B cell (primary cell): ENCODE measurements at regions not wholly inside any gene's neighbourhood (a gene's known extent, or its start where the extent isn't known, plus 50 kb on each side); places are given as distances from the start of the nearest gene placed in this dataset.
A peak's percentile ranks its signal among the peaks of the same experiment; 100 is the strongest.

ENCODE experiments used
- ATAC-seq: fragments of 200-7000 bp; cut with Tn5 transposase; one replicate; pipeline ENCODE4 v1.10.0; 2021; ENCODE audit warnings: low read depth, mild to moderate bottlenecking, moderate number of reproducible peaks, moderate library complexity
- CTCF ChIA-PET: fragments of 350-600 bp; sonication (Branson Sonifier 250); formaldehyde crosslinking; loops from one replicate; lab custom pipeline; 2021; ENCODE audit warnings: antibody characterized with exemption, inconsistent platforms; lab: Charles Lee
- POLR2A ChIA-PET: fragments of 350-600 bp; sonication (Branson Sonifier 250); formaldehyde crosslinking; loops from one replicate; lab custom pipeline; 2021; ENCODE audit warnings: antibody characterized with exemption; lab: Charles Lee
- DNase-seq: peaks from one replicate; pipeline ENCODE4 v3.0.0; 2013
- H2AFZ ChIP-seq: 2 replicates; pipeline ENCODE4 v1.6.1; 2012; ENCODE audit warnings: mild to moderate bottlenecking, low read depth, low read length; ENCODE audit not compliant: insufficient read depth, poor library complexity, severe bottlenecking
- H3K27ac ChIP-seq, 2 donors: 1 replicate in 1 of 2; 2 replicates in 1 of 2; pipeline ENCODE4 v1.5.1; 2012 to 2013; ENCODE audit warnings: low read length in 2 of 2, mild to moderate bottlenecking in 2 of 2, moderate library complexity in 1 of 2
- H3K27me3 ChIP-seq, 4 experiments: fragments of 200-600 bp in 1 of 4; sonication (generic) in 1 of 4; replicated peaks in 1 of 4; 1 replicate in 2 of 4; 2 replicates in 2 of 4; pipeline versions ENCODE4 v1.6.1 to v1.7.0; 2013 to 2016; ENCODE audit warnings: low read length in 3 of 4, mild to moderate bottlenecking in 2 of 4, mixed read lengths in 1 of 4, moderate library complexity in 1 of 4; ENCODE audit not compliant: insufficient read depth in 4 of 4, control insufficient read depth in 3 of 4; ENCODE audit errors: control extremely low read depth in 1 of 4
- H3K36me3 ChIP-seq, 2 experiments: replicated peaks in 1 of 2; 1 replicate in 1 of 2; 2 replicates in 1 of 2; pipeline versions ENCODE4 v1.6.1 to v1.7.1; 2013; ENCODE audit warnings: low read length in 1 of 2; ENCODE audit not compliant: insufficient read depth in 2 of 2, control insufficient read depth in 1 of 2; ENCODE audit errors: control extremely low read depth in 1 of 2, extremely low read depth in 1 of 2
- H3K4me1 ChIP-seq, 2 donors: fragments of 200-600 bp in 1 of 2; sonication (generic) in 1 of 2; 1 replicate in 1 of 2; 2 replicates in 1 of 2; pipeline versions ENCODE4 v1.5.1 to v1.6.1; 2013 to 2017; ENCODE audit warnings: low read length in 2 of 2; ENCODE audit not compliant: control insufficient read depth in 2 of 2, insufficient read depth in 2 of 2
- H3K4me2 ChIP-seq: replicated peaks from 2 replicates; pipeline ENCODE3; 2012; ENCODE audit warnings: mild to moderate bottlenecking, low read depth, low read length; ENCODE audit not compliant: poor library complexity, severe bottlenecking
- H3K4me3 ChIP-seq, 5 experiments: fragments of 200-600 bp in 1 of 5; sonication (generic) in 1 of 5; 1 replicate in 3 of 5; 2 replicates in 2 of 5; pipeline versions ENCODE4 v1.5.1 to v1.7.0; 2011 to 2016; ENCODE audit warnings: low read length in 4 of 5, mild to moderate bottlenecking in 4 of 5, low read depth in 2 of 5, control low read depth in 1 of 5, moderate library complexity in 1 of 5; ENCODE audit not compliant: insufficient read depth in 1 of 5; ENCODE audit errors: control extremely low read depth in 1 of 5, extremely low read depth in 1 of 5
- H3K79me2 ChIP-seq: fragments of 200-600 bp; sonication (generic); one replicate; pipeline ENCODE4 v1.6.0; 2016; ENCODE audit warnings: low read length; ENCODE audit not compliant: control insufficient read depth, insufficient read depth
- H3K9ac ChIP-seq: fragments of 200-600 bp; sonication (generic); 2 replicates; pipeline ENCODE4 v1.6.1; 2017; ENCODE audit warnings: mild to moderate bottlenecking, low read length, moderate library complexity
- H3K9me3 ChIP-seq, 3 donors: one replicate each; pipeline versions ENCODE4 v1.6.1 to v1.7.1; 2013; ENCODE audit warnings: low read length in 2 of 3; ENCODE audit not compliant: control insufficient read depth in 2 of 3, insufficient read depth in 1 of 3; ENCODE audit errors: control extremely low read depth in 1 of 3
- H4K20me1 ChIP-seq: 2 replicates; pipeline ENCODE4 v1.6.0; 2012; ENCODE audit warnings: mild to moderate bottlenecking, low read length; ENCODE audit not compliant: insufficient read depth, control insufficient read depth, poor library complexity, severe bottlenecking
- H3K27ac Mint-ChIP-seq: one replicate; pipeline ENCODE4 v1.8.0; 2021; ENCODE audit warnings: mixed read lengths
- H3K27me3 Mint-ChIP-seq: one replicate; pipeline ENCODE4 v1.8.0; 2021; ENCODE audit warnings: mixed read lengths
- H3K4me1 Mint-ChIP-seq: one replicate; pipeline ENCODE4 v1.8.0; 2021; ENCODE audit warnings: mixed read lengths
- H3K4me3 Mint-ChIP-seq: one replicate; pipeline ENCODE4 v1.8.0; 2021; ENCODE audit warnings: mixed read lengths
- H3K9me3 Mint-ChIP-seq: one replicate; pipeline ENCODE4 v1.8.0; 2022; ENCODE audit warnings: mixed read lengths; ENCODE audit not compliant: insufficient read depth
- EZH2 ChIP-seq: IDR thresholded peaks from 2 replicates; pipeline ENCODE4 v1.6.1; 2012; ENCODE audit warnings: borderline replicate concordance, low read depth, mild to moderate bottlenecking, moderate library complexity, low read length; ENCODE audit not compliant: insufficient read depth, poor library complexity, severe bottlenecking
- WGBS: methylation state at CpG from one replicate; pipeline ENCODE4 v1.1.5; 2013; ENCODE audit warnings: missing lambda C conversion rate; ENCODE audit not compliant: insufficient coverage; 5-methylcytosine and 5-hydroxymethylcytosine counted together
- intact Hi-C: fragments of 100-400 bp; cut with micrococcal nuclease; formaldehyde crosslinking; loops from one replicate; pipeline ENCODE4 v1.10.0; 2022
- TF ChIP-seq, protein P1 (sequence below): fragments of 200-600 bp; IDR thresholded peaks from one replicate; pipeline ENCODE4 v1.8.0; 2022; ENCODE audit warnings: antibody characterized with exemption, mild to moderate bottlenecking

DNA sequence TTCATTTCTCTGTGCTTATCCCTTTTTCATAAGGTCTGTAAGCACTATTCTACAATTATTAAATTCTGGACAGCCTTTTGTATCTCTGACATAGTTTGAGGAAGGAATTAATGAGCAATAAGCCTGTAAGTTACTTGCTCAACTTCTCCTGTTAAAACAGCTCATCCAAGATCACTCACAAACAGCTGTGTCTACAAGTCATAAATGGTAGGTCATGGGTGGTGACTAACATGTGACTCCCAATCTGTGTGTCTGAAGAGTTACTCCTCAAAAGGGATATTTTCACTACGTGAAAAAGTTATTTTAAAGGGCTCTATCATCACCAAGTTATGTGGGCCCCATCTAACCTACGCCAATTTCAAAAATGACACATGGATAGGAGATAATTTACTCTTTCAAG, 145.2 kb upstream of the CBLB start:
- Histone ChIP-seq H2AFZ (peak overlapping the region; percentile 26), H3K9me3 (peaks cover 0 to 1% (median 0%) of the 10 kb centered on the region in 3 donors), H3K4me3 (no peak overlapping the region), H3K4me1 (peaks cover 6 to 7% of the 10 kb centered on the region in 2 donors), H4K20me1 (no peaks in the 10 kb centered on the region), H3K4me2 (no peak overlapping the region), H3K27ac (no peak overlapping the region), H3K79me2 (no peaks in the 10 kb centered on the region), H3K36me3 (no peaks in the 10 kb centered on the region), H3K27me3 (no peaks in the 10 kb centered on the region), H3K9ac (no peak overlapping the region)
- TF ChIP-seq, protein P1, sequence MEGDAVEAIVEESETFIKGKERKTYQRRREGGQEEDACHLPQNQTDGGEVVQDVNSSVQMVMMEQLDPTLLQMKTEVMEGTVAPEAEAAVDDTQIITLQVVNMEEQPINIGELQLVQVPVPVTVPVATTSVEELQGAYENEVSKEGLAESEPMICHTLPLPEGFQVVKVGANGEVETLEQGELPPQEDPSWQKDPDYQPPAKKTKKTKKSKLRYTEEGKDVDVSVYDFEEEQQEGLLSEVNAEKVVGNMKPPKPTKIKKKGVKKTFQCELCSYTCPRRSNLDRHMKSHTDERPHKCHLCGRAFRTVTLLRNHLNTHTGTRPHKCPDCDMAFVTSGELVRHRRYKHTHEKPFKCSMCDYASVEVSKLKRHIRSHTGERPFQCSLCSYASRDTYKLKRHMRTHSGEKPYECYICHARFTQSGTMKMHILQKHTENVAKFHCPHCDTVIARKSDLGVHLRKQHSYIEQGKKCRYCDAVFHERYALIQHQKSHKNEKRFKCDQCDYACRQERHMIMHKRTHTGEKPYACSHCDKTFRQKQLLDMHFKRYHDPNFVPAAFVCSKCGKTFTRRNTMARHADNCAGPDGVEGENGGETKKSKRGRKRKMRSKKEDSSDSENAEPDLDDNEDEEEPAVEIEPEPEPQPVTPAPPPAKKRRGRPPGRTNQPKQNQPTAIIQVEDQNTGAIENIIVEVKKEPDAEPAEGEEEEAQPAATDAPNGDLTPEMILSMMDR = no peak
- no peak for TF ChIP-seq EZH2
- intact Hi-C loops = no loop called here
- Mint-ChIP-seq H3K9me3 (no peaks in the 10 kb centered on the region), H3K27me3 (peaks cover under 1% of the 10 kb centered on the region), H3K4me1 (peaks cover 13% of the 10 kb centered on the region), H3K4me3 (no peak overlapping the region), H3K27ac (no peak overlapping the region)
- CTCF ChIA-PET = no interaction called here
- DNase-seq (no peak), ATAC-seq (no peak)
- POLR2A ChIA-PET = no interaction called here
- 80% methylated on average over 1 of the region's 2 CpGs for WGBS

DNA sequence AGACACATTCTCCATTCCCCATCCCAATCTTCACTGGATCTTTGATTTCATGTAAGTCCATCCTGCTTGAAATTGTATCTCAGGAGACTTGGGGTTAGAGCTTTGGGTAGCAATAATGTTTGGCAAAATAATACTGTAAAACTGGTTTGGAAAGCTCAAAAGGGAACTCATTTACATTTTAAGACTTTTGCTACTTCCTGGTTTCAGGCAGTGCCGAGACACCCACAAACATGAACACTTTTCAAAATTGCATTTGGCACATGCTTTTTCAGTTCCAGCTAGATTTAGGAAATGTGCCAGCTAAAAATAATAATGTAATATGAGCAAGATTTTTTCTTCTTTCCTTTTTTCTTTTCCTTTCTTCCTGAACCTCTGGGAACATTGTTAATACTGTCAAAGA, 145.7 kb upstream of the CBLB start:
- no peak overlapping the region for H3K9ac ChIP-seq
- Mint-ChIP-seq H3K4me1 (peaks cover 13% of the 10 kb centered on the region), H3K9me3 (no peaks in the 10 kb centered on the region), H3K27me3 (no peaks in the 10 kb centered on the region), H3K27ac (no peak overlapping the region), H3K4me3 (no peak overlapping the region)
- no peaks in the 10 kb centered on the region for H4K20me1 ChIP-seq
- intact Hi-C loops = no loop called here
- no peak overlapping the region for H3K4me2 ChIP-seq
- ATAC-seq = no peak
- H3K36me3 ChIP-seq = no peaks in the 10 kb centered on the region
- peak overlapping the region; percentile 26 for H2AFZ ChIP-seq
- peak; percentile 5 for DNase-seq
- POLR2A ChIA-PET = no interaction called here
- TF ChIP-seq, protein P1 = no peak
- no peak for TF ChIP-seq EZH2
- CTCF ChIA-PET = no interaction called here
- no peaks in the 10 kb centered on the region for H3K27me3 ChIP-seq
- H3K4me1 ChIP-seq = peaks cover 6 to 7% of the 10 kb centered on the region in 2 donors
- H3K4me3 ChIP-seq = no peak overlapping the region
- no peak overlapping the region for H3K27ac ChIP-seq
- no CpG with 5 or more reads among the region's 1 CpG for WGBS
- peaks cover 0 to 1% (median 0%) of the 10 kb centered on the region in 3 donors for H3K9me3 ChIP-seq
- no peaks in the 10 kb centered on the region for H3K79me2 ChIP-seq
